HUES64 (cell line): ENCODE measurements at regions not wholly inside any gene's neighbourhood (a gene's known extent, or its start where the extent isn't known, plus 50 kb on each side); places are given as distances from the start of the nearest gene placed in this dataset.

Source experiments
- H3K27ac ChIP-seq: 2 replicates; pipeline ENCODE4 v1.7.0; 2013; ENCODE audit warnings: low read depth, low read length, inconsistent platforms
- H3K27me3 ChIP-seq: 2 replicates; pipeline ENCODE4 v1.6.1; 2013; ENCODE audit warnings: mild to moderate bottlenecking, low read length; ENCODE audit not compliant: insufficient read depth
- H3K36me3 ChIP-seq: 2 replicates; pipeline ENCODE4 v1.6.1; 2013; ENCODE audit warnings: mild to moderate bottlenecking, low read length; ENCODE audit not compliant: insufficient read depth
- H3K4me1 ChIP-seq: 2 replicates; pipeline ENCODE4 v1.6.1; 2013; ENCODE audit warnings: mild to moderate bottlenecking, low read length, moderate library complexity; ENCODE audit not compliant: insufficient read depth
- H3K4me3 ChIP-seq: 2 replicates; pipeline ENCODE4 v1.5.1; 2013; ENCODE audit warnings: mild to moderate bottlenecking, low read length, moderate library complexity
- H3K9ac ChIP-seq: 2 replicates; pipeline ENCODE4 v1.6.1; 2013; ENCODE audit warnings: mild to moderate bottlenecking, low read depth, low read length
- H3K9me3 ChIP-seq: 2 replicates; pipeline ENCODE4 v1.6.1; 2013; ENCODE audit warnings: low read depth, low read length; ENCODE audit not compliant: insufficient read depth
- WGBS: fragments of 150-250, 120-280 bp; methylation state at CpG from one replicate; pipeline ENCODE4 v1.1.7; 2013; ENCODE audit warnings: missing lambda C conversion rate; 5-methylcytosine and 5-hydroxymethylcytosine counted together

- H3K27me3 ChIP-seq: no peaks in the 10 kb centered on the region
- H3K4me3 ChIP-seq: no peak overlapping the region
- no peaks in the 10 kb centered on the region for H3K36me3 ChIP-seq
- no peak overlapping the region for H3K9ac ChIP-seq
- no peaks in the 10 kb centered on the region for H3K9me3 ChIP-seq
- no peak overlapping the region for H3K27ac ChIP-seq
- no peaks in the 10 kb centered on the region for H3K4me1 ChIP-seq
- WGBS: no CpG with 5 or more reads among the region's 1 CpG
Observed at GRCh38 chr6:153599901-153600300, 439.1 kb upstream of the OPRM1 start.

GRCh38 chr6:153595903-153596302, 443.1 kb upstream of the OPRM1 start:
- Histone ChIP-seq H3K4me1 (peaks cover 2% of the 10 kb centered on the region; the same call in 1 of the 2 replicates), H3K36me3 (no peaks in the 10 kb centered on the region), H3K27me3 (no peaks in the 10 kb centered on the region), H3K9ac (no peak overlapping the region), H3K27ac (no peak overlapping the region), H3K9me3 (no peaks in the 10 kb centered on the region), H3K4me3 (no peak overlapping the region)
- whole genome bisulfite sequencing: 100% methylated on average over 2 of the region's 2 CpGs

- Histone ChIP-seq H3K9me3 (no peaks in the 10 kb centered on the region), H3K9ac (no peak overlapping the region), H3K4me1 (peaks cover 8% of the 10 kb centered on the region; the same call in 1 of the 2 replicates), H3K4me3 (no peak overlapping the region), H3K36me3 (no peaks in the 10 kb centered on the region), H3K27me3 (no peaks in the 10 kb centered on the region), H3K27ac (no peak overlapping the region)
- 90% methylated on average over 1 of the region's 1 CpG for WGBS
Observed at GRCh38 chr6:153594871-153595270, 444.2 kb upstream of the OPRM1 start.

- Histone ChIP-seq H3K4me3 (no peak overlapping the region), H3K4me1 (peaks cover 8% of the 10 kb centered on the region; the same call in 1 of the 2 replicates), H3K9ac (no peak overlapping the region), H3K27ac (no peak overlapping the region), H3K27me3 (no peaks in the 10 kb centered on the region), H3K9me3 (no peaks in the 10 kb centered on the region), H3K36me3 (no peaks in the 10 kb centered on the region)
Observed at GRCh38 chr6:153591159-153591558, 447.9 kb upstream of the OPRM1 start.

GRCh38 chr6:153590411-153590810, 448.6 kb upstream of the OPRM1 start:
- Histone ChIP-seq H3K9ac (no peak overlapping the region), H3K36me3 (no peaks in the 10 kb centered on the region), H3K27ac (no peak overlapping the region)

GRCh38 chr6:153588330-153588729, 450.7 kb upstream of the OPRM1 start:
- Histone ChIP-seq H3K36me3 (no peaks in the 10 kb centered on the region), H3K4me3 (no peak overlapping the region), H3K27me3 (no peaks in the 10 kb centered on the region), H3K9me3 (no peaks in the 10 kb centered on the region), H3K4me1 (peaks cover 8% of the 10 kb centered on the region; the same call in 1 of the 2 replicates), H3K27ac (no peak overlapping the region), H3K9ac (no peak overlapping the region)
- WGBS: 91% methylated on average over 3 of the region's 3 CpGs

More at GRCh38 chr6:153590411-153590810, 448.6 kb upstream of the OPRM1 start:
- Histone ChIP-seq H3K9me3 (no peaks in the 10 kb centered on the region), H3K27me3 (no peaks in the 10 kb centered on the region), H3K4me3 (no peak overlapping the region), H3K4me1 (peaks cover 8% of the 10 kb centered on the region; the same call in 1 of the 2 replicates)

GRCh38 chr6:153583685-153584084, 452.6 kb upstream of the RGS17 start:
- Histone ChIP-seq H3K9ac (no peak overlapping the region), H3K27ac (no peak overlapping the region), H3K4me3 (no peak overlapping the region), H3K27me3 (no peaks in the 10 kb centered on the region), H3K9me3 (no peaks in the 10 kb centered on the region), H3K4me1 (no peaks in the 10 kb centered on the region), H3K36me3 (no peaks in the 10 kb centered on the region)
- WGBS: 100% methylated on average over 2 of the region's 2 CpGs

- Histone ChIP-seq H3K9ac (no peak overlapping the region), H3K27me3 (no peaks in the 10 kb centered on the region), H3K4me1 (no peaks in the 10 kb centered on the region), H3K36me3 (no peaks in the 10 kb centered on the region), H3K27ac (no peak overlapping the region), H3K9me3 (no peaks in the 10 kb centered on the region), H3K4me3 (no peak overlapping the region)
- WGBS: 83% methylated on average over 2 of the region's 2 CpGs
Observed at GRCh38 chr6:153580776-153581175, 449.7 kb upstream of the RGS17 start.

GRCh38 chr6:153575528-153575927, 444.4 kb upstream of the RGS17 start:
- Histone ChIP-seq H3K36me3 (no peaks in the 10 kb centered on the region), H3K27me3 (no peaks in the 10 kb centered on the region), H3K4me1 (no peaks in the 10 kb centered on the region), H3K4me3 (no peak overlapping the region), H3K9me3 (no peaks in the 10 kb centered on the region), H3K9ac (no peak overlapping the region), H3K27ac (no peak overlapping the region)
- 100% methylated on average over 1 of the region's 3 CpGs for WGBS

GRCh38 chr6:153574231-153574630, 443.1 kb upstream of the RGS17 start:
- Histone ChIP-seq H3K36me3 (no peaks in the 10 kb centered on the region), H3K9me3 (no peaks in the 10 kb centered on the region), H3K4me1 (no peaks in the 10 kb centered on the region), H3K27me3 (no peaks in the 10 kb centered on the region), H3K4me3 (no peak overlapping the region), H3K9ac (no peak overlapping the region), H3K27ac (no peak overlapping the region)
- WGBS: 79% methylated on average over 2 of the region's 2 CpGs

- Histone ChIP-seq H3K27ac (no peak overlapping the region), H3K9me3 (no peaks in the 10 kb centered on the region), H3K36me3 (no peaks in the 10 kb centered on the region), H3K4me3 (no peak overlapping the region), H3K27me3 (no peaks in the 10 kb centered on the region), H3K4me1 (no peaks in the 10 kb centered on the region), H3K9ac (no peak overlapping the region)
- WGBS: 92% methylated on average over 3 of the region's 3 CpGs
Observed at GRCh38 chr6:153572371-153572770, 441.3 kb upstream of the RGS17 start.

- H3K27ac ChIP-seq: no peak overlapping the region
- no peak overlapping the region for H3K4me3 ChIP-seq
- WGBS: no CpG with 5 or more reads among the region's 1 CpG
- no peaks in the 10 kb centered on the region for H3K4me1 ChIP-seq
- H3K27me3 ChIP-seq: no peaks in the 10 kb centered on the region
- H3K36me3 ChIP-seq: no peaks in the 10 kb centered on the region
- H3K9ac ChIP-seq: no peak overlapping the region
- no peaks in the 10 kb centered on the region for H3K9me3 ChIP-seq
Observed at GRCh38 chr6:153568628-153569027, 437.5 kb upstream of the RGS17 start.
